Left ventricle myocardium inferior (tissue), 1 donor: ENCODE measurements at regions not wholly inside any gene's neighbourhood (a gene's known extent, or its start where the extent isn't known, plus 50 kb on each side); places are given as distances from the start of the nearest gene placed in this dataset.

ENCODE experiments used
- DNase-seq: peaks from one replicate; pipeline ENCODE4 v3.0.0-alpha.2; 2020
- H3K27ac ChIP-seq: fragments of 200-600 bp; replicated peaks from 2 replicates; pipeline ENCODE4 v1.8.0; 2021
- H3K27me3 ChIP-seq: fragments of 200-600 bp; 2 replicates; pipeline ENCODE4 v1.8.0; 2021; ENCODE audit warnings: low read depth
- H3K36me3 ChIP-seq: fragments of 200-600 bp; 2 replicates; pipeline ENCODE4 v1.8.0; 2021
- H3K4me1 ChIP-seq: fragments of 200-600 bp; 2 replicates; pipeline ENCODE4 v1.8.0; 2021
- H3K4me3 ChIP-seq: fragments of 200-600 bp; 2 replicates; pipeline ENCODE4 v1.8.0; 2021; ENCODE audit warnings: mild to moderate bottlenecking, moderate library complexity
- H3K9me3 ChIP-seq: fragments of 200-600 bp; replicated peaks from 2 replicates; pipeline ENCODE4 v1.8.0; 2021
- CTCF ChIP-seq: fragments of 200-600 bp; IDR thresholded peaks from 2 replicates; pipeline ENCODE4 v1.8.0; 2021; ENCODE audit warnings: antibody characterized with exemption, mild to moderate bottlenecking, borderline replicate concordance
- intact Hi-C: fragments of 100-400 bp; cut with micrococcal nuclease; formaldehyde crosslinking; loops from one replicate; pipeline ENCODE4 v1.11.0; 2022
- donor health status: DM: no; HTN: yes; CAD: no; lungs with severe emphysema.

DNA sequence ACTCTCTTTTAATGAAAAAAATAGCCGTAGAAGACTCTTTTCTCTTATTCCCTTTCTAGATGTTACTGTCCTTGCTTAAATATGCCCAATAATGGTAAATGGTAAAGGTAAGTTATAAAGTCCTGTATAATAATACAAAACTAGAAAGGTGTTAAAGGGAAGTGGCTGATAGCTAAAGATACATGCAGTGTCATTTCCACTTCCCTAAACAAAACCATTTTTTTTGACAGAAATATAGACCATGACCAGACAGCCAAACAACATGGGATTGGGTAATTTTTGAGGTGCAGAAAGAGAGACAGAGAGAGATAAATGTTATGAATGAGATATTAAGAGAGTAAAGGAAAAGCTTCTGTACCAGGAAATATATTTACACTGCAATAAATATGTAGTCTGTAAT is 731.7 kb upstream of the REG3G start:
- no peak for TF ChIP-seq CTCF
- H3K4me1 ChIP-seq: no peaks in the 10 kb centered on the region
- intact Hi-C loops: no loop called here

GRCh38 chr2:78301166-78301789 is 724.2 kb upstream of the REG3G start:
- no peaks in the 10 kb centered on the region for H3K36me3 ChIP-seq
- H3K4me1 ChIP-seq: no peaks in the 10 kb centered on the region
- no peaks in the 10 kb centered on the region for H3K9me3 ChIP-seq
- no peak for TF ChIP-seq CTCF
- no peak overlapping the region for H3K4me3 ChIP-seq
- no peak overlapping the region for H3K27ac ChIP-seq
- no peaks in the 10 kb centered on the region for H3K27me3 ChIP-seq
- DNase-seq: no peak
- intact Hi-C loops: no loop called here

More for the DNA sequence above, 731.7 kb upstream of the REG3G start:
- peaks cover 3% of the 10 kb centered on the region for H3K9me3 ChIP-seq
- H3K4me3 ChIP-seq: no peak overlapping the region
- no peak overlapping the region for H3K27ac ChIP-seq
- DNase-seq: no peak
- H3K27me3 ChIP-seq: no peaks in the 10 kb centered on the region
- H3K36me3 ChIP-seq: no peaks in the 10 kb centered on the region

DNA sequence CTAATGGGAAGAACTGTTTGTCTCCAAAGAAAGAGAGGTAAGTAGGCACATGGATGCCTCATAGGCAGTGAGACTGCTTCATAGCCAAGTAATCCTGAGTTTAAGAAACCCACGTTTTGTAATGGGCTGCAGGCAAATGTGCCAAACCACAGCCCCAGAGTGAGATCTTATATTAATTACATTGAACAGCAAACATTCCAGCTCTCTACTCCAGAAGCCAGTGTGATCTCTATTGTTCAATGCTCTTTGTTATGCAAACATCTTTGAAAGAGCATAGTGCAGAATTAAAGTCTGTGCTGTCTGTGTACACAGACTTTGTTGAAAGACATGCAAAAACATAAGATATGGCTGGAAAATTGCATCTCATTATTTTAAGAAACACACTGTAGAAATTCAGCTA is 720.8 kb upstream of the REG3G start:
- H3K27me3 ChIP-seq: no peaks in the 10 kb centered on the region
- no peaks in the 10 kb centered on the region for H3K4me1 ChIP-seq
- H3K9me3 ChIP-seq: no peaks in the 10 kb centered on the region
- no peaks in the 10 kb centered on the region for H3K36me3 ChIP-seq
- no peak overlapping the region for H3K4me3 ChIP-seq
- intact Hi-C loops: no loop called here
- no peak for DNase-seq
- no peak overlapping the region for H3K27ac ChIP-seq
- no peak for TF ChIP-seq CTCF

GRCh38 chr2:78309460-78309859 is 716.0 kb upstream of the REG3G start:
- Histone ChIP-seq H3K27me3 (no peaks in the 10 kb centered on the region), H3K27ac (no peak overlapping the region), H3K4me1 (no peaks in the 10 kb centered on the region), H3K9me3 (peaks cover 9% of the 10 kb centered on the region), H3K4me3 (no peak overlapping the region), H3K36me3 (no peaks in the 10 kb centered on the region)
- no peak for DNase-seq
- TF ChIP-seq CTCF: no peak
- intact Hi-C loops: no loop called here

DNA sequence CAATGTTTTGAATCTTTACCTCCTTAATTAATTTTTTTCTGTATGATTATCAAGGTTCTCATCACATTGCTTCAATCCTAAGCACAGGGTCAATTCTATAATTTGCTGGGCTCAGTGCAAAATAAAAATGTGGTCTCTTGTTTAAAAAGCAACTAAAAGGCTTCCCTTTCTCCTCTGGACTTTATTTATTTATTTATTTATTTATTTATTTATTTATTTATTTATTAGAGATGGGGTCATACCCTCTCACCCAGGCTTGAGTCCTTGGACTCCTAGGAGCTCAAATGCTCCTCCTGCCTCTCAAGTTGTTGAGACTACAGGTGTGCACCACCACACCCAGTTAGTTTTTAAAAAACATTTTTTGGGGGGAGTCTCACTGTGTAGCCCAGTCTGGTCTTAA is 710.1 kb upstream of the REG3G start:
- H3K36me3 ChIP-seq: no peaks in the 10 kb centered on the region
- intact Hi-C loops: no loop called here
- no peak for DNase-seq

More for the DNA sequence above, 710.1 kb upstream of the REG3G start:
- H3K27ac ChIP-seq: no peak overlapping the region
- TF ChIP-seq CTCF: no peak
- H3K4me1 ChIP-seq: no peaks in the 10 kb centered on the region
- H3K9me3 ChIP-seq: peaks cover 10% of the 10 kb centered on the region
- H3K4me3 ChIP-seq: no peak overlapping the region
- no peaks in the 10 kb centered on the region for H3K27me3 ChIP-seq
